Anterior cingulate cortex (tissue), 58 donors: ENCODE measurements at regions not wholly inside any gene's neighbourhood (a gene's known extent, or its start where the extent isn't known, plus 50 kb on each side); places are given as distances from the start of the nearest gene placed in this dataset.
A peak's percentile ranks its signal among the peaks of the same experiment; 100 is the strongest.

Experiments used
- DNase-seq, 58 donors: peaks; one replicate each; lab custom pipeline; 2025; lab: John Stamatoyannopoulos, UW

DNA sequence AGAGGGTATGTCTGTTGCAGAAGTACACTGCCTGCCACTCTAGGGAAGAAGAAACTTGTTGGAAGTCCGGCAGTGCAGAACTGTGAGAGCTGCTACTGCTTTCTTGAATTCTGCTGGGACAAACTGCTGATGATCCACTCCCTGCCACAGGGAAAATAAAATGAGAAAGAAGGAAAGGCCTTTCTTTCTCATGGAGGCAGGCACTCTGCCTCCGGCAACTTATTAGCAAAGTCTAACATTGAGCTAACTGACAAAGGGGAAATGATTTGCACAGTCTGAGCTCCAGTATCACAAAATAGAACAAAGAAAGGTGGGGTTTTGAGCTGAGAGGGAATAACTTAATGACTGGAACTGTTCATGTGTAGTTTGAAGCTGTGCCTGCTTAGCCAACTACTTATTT is 134.6 kb downstream of the AASDHPPT start:
- no peak for DNase-seq

DNA sequence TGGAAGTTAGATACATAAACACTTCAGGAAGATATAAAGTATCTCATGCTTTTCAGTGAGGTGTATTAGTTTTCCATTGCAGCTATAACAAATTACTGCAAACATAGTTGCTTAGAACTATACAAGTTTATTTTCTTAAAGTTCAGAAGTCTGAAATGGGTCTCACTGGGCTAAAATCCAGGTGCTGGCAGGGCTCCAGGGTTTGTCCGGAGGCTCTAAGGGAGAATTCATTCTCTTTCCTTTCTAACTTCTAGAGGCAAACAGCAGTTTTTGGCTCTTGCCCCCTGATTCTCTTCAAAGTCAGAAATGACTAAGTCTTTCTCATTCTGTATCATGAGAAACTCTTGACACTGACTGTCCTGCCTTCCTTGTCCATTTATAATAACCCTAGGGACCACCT is 138.8 kb downstream of the AASDHPPT start:
- DNase-seq: no peak

DNA sequence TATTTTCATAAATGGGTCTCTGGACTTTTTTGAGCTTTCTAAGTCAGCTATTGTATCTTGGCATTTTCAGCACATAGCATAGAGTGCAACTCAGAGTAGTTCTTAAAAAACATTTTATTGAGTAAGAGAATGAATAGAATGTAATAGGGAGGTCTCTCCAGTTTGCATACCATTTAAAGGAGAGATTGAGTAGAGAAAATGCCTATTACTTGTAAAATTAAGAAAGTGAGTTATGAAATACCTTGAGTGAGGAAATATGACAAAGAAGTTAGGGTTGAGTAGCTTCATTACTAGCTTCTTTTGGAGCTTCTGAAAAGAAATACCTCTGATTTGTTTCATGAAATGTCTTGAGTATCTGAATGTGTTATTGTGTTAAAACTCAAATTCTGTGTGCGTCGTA is 140.0 kb downstream of the AASDHPPT start:
- DNase-seq: no peak

DNA sequence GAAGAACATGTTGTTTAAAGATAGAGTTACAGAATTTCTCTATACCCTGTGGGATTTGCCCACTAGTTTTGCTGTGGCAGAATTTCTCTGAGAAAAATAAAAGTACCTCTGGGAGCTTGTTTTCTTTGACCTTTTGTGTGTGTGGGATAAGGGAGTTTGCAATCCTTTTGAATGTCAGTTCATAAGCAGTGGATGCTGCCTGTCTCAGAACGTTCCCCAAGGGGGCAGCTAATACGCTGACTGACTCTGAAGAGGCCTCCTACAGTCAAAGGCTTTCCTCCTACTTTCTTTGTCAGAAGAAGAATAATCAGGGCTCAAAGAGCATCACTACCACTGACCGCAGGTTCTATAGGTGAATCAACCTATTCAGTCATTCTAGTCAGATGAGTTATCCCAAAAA is 140.6 kb downstream of the AASDHPPT start:
- no peak for DNase-seq

DNA sequence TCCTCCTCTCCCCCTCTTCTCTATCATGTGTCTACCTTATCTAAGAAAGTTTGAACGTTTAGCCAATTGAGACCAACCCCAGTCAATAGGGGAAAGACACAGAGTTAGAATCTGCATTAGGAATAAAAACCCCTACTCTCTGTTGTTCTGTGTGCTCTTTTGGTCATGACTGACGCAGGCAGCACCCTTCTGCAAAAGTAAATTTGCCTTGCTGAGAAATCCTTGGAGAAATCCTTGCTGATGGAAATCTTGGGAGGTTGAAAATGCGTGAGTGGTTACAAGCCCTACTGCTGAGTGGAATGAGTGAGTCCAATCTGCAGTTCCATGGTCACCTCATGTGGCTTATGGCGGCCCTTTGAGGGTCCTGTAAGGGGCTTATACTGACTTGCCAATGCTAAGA is 145.2 kb downstream of the AASDHPPT start:
- DNase-seq: no peak

DNA sequence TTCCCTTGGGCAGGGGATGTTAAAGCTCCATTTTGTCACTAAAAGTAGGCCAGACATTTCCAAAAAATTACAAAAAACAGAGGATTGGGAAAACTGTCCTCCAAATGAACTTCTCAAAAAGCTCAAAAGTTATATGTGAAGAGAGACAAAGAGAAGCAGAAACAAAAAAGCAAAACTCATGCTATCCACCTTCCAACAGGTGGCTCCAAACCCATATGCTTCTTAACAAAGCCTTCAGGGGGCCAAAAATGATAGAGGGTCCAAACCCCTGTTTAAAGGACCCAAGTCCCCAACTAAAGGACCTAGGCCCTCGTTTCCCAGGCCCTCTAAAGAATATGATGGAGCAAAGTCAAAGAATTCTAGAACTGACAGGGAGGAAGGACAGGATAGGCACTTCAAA is 146.7 kb downstream of the AASDHPPT start:
- DNase-seq: no peak

DNA sequence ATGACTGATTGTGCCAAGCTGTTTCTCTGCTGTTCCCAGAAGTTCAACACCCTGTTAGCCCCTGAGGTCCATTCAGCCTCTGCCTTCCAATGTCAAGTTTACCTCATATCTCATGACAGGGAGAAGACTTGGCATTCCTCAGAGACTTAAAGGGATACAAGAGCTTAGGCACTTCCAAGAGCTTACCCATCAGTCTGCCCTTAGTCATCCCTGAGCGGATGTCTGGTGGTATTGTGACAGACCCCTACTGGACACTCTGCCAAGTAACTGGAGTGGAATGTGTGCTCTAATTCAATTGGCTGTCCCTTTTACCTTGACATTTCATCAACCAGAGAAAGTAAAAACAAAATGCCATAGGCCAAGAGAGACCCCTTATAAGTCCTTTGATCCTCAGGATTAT is 151.5 kb downstream of the AASDHPPT start:
- DNase-seq: no peak

DNA sequence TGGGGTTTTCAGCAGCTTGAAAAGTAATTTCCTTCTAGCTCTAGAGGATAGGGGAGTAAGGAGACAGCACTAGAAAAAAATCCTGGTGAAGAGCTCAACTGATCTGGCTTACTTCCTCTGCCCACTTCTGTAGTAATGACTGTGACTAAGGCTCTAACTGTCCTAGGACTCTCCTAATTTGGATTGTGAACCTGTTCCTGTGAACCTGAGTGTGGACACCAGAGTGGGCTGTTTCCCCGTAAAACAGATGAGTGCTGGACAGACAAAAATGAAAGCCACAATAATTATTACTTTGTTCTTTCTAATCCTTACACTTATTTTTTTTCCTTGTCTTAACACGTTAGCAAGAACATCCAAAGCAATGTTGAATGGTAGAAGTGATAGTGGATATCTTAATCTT is 154.1 kb downstream of the AASDHPPT start:
- no peak for DNase-seq

DNA sequence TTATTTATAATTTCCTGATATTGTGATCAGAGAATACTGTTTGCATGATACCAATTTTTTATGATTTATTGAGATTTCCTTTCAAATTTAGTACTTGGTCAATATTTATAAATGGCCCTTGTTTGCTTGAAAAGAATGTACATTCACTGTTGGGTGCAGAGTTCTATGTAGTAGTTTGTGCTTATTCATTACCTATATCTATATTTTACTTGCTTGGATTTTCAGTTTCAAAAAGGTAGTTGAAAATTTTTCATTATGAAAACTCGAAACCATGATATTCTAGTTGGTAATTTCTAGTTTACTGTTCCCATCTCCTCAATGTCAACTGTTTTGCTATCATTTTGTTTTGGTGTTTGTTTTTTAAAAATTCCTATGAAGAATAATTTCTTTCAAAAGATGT is 155.7 kb downstream of the AASDHPPT start:
- no peak for DNase-seq

DNA sequence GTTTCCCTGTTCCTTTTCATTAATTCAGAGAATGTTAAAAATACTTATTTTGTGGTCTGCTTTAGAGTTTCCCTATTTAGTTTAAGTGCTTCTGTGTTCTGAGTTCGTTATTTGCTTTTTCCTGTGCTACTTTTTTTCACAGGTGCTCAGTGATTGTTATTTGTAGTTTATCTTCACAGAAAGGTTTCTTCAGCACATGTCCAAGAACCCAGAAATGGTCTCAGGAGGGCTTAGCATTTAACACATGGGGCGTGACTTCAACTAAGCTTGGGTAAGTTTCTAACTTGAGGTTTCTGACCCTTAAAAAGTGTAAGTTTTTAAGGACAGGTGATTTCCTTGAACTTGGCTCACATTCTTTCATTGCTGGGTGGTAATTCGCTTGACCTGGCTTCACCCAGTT is 157.3 kb downstream of the AASDHPPT start:
- no peak for DNase-seq

DNA sequence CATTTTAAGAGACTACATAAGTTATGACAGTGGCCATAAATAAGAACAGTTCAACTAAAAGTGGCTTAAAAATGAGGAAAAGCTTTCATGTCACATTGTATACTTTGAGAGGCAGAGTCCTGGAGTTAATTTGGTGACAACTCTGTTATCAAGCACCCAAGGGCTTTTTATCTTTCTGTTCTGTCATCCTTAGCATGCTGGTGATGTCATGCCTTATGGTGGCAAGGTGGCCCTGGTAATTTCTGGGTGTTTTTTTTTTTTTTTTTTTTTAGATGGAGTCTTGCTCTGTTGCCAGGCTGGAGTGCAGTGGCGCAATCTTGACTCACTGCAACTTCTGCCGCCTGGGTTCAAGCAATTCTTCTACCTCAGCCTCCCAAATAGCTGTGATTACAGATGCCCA is 158.8 kb downstream of the AASDHPPT start:
- DNase-seq: no peak

DNA sequence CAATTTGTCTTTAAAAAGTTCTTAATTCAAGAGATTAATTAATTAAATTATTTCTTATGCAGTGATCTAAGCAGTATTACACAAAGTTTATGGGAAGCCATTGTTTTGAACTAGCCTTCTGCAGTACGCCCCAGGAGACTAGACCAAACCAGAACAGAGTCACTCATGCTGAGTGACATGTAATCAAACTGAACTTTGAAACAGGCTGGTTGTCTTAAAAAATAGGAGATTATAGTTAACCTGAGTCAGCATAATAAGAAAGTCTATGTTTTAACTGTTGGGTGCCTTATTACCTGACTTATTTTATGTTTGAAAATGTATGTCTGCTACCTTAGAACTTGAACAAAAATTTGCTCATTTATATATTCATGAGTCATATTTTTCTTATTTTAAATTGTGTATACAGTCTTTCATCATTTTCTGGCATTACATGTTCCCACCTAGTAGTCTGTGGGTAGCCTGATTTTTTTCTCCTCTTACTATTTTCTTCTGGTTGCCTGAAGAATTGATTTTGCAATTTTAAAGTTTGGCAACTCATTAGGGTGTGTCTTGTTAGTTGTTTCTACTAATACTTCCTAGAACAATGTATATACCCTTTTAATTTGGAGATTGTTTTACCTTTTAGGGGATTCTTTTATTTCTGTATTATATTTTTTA is 161.4 kb downstream of the AASDHPPT start:
- no peak for DNase-seq

DNA sequence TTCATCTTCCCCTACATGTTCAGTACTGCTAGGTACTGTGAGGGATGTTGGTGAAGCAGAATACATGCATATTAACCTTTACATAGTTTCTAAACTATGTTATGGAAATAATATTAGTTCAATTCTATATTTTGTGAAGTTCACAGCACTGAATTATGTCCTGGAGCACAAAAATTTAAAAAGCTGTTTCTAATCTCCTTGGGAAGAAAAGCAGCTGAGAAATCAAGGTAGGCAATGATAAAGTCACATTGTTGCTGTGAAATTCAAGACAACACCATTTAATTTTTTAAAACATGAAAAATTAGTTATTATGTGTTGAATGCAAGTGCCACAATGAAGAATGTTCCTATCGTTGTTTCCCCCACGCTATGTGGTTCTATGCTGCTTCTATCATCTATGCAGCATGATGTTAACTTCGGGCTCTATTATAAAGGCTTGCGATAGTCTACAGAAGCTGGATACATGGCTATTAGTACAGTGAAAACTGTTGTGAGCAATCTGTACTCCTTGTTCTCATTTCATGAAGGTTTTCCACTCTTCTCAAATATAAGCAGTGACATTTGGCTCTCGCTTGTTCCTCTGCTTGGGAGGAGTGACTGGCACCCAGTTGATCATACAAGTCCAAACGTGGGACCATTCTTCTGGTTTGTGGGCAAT is 164.3 kb downstream of the AASDHPPT start:
- DNase-seq: no peak

DNA sequence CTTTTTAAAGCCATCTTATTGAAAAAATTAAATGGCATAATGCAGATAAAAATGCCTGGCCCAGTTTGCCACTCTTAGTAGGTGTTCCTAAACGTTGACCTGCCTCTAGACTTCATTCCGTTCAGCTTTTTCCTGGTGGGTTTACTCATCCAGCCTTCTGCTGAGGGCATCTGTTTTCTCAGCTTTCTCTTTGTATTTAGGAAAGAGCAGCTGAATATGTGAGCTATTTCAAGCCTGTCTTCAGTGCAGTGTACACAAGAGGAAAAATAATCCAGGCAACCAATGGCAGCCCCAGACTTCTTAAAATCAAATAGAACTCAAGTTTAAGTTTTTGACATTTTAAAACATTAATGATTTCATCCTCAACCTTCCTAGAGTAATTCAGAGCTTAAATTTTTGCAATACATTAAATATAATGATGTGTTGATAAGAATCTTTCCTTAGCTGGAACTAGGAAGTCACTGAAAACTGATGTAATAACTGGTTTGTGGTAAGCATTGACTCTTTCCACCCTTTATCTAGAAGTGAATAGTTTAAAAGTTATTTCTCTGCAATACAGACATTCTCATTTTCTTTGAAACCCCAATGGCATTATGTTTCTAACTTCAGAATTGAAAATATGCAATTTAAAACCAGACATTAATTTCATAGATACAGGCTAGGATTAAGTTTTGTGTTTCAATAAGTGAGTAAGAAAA is 165.4 kb downstream of the AASDHPPT start:
- DNase-seq: peak in 3 of 58 donors; percentile 0 to 24 (median 11)

DNA sequence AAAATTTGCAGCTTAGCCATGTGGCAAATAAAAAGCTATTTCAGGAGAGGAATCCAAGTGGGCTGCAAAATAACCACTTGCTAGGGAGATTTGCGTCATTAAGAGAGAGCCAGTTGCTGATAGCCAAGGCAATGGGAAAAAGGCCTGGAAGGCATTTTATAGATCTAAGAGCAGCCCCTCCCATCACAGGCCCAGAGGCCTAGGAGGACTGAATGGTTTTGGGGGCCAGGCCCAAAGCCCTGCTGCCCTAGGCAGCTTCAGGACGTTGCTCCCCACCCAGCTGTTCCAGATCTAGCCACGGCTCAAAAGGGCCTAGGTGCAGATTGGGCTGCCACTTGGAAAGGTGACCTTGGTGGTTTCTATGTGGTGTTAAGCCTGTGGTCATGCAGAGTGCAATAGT is 169.0 kb downstream of the AASDHPPT start:
- no peak for DNase-seq

DNA sequence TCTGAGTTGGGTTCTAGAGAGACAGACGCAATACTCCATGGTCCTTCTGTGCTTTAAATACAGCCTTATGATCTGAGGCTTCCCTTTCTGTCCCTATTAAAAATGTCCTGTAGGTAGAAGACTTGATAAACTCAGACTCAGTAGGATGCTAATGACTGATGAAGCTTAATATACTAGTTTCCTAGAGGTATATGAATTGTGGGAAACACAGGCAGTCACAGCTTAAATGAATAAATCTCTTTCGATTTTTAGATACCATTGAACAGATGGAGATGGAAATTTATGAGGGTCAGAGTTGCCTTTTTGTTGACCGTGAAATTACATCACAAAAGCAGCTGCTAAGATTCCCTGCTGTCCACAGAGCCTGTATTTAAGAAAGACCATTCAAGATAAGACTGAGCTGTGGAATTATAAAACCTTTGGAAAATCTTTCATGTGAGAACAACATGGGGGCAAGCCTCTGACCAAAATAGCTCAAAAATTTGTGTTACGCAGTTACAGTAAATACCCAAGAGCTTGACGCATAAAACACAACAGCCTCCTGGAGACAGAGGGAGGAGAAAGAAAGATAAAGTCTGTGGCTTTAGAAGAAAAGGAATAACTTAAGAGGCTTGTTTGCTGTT is 172.3 kb downstream of the AASDHPPT start:
- no peak for DNase-seq

DNA sequence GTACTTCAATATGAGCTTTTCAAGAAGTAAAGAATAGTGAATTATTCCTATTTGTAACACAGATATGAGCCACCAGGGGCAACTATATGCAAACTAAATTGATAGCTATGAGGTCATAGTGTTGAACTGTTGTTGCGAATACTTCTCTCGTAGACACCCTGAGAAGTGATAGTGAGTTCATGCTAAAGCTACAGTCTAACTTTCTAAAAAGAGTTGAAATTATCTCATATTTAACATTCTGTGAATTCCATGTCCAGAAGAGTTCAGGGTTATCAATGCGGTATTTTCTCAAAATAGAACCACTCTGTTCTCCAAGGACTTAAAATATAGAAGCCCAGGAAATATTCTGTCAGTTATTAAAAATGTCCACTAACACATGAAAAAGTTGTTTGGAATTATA is 185.4 kb downstream of the AASDHPPT start:
- DNase-seq: no peak

DNA sequence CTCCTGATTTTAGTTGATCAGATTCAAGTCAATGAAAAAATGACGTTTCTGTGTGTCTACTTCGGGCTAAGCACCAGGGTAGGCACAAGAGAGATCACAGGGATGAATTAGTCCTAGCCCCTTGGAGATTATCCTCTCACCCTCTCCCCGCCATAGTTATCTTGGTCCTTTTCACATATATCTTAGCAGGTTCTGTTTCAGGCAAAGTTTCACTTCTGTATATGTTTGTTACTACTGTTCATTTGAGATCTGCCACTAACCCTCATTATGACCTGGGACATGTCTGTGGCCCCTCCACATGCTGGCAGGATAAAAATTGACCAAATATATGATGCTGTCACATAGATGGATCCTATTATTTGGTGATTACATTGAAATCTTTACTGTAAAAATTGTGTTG is 186.1 kb downstream of the AASDHPPT start:
- DNase-seq: no peak

DNA sequence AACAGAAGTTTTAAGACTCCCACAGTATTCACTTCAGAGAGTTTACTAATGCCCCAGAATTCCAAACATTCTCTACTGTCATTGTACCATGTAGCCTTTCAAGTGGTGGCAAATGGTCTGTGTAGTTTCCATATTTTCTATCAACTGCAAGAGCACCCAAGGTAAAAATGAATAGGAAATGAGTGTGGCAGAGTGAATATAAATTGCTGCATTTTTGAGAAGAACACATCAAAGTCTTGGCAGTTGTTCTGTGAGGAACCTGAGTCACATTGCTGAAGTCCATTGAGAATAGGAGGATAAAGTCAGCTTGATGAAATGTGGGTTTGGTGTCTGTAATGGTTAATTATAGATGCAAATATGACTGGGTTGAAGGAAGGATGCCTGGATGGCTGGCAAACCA is 193.6 kb downstream of the AASDHPPT start:
- DNase-seq: no peak

DNA sequence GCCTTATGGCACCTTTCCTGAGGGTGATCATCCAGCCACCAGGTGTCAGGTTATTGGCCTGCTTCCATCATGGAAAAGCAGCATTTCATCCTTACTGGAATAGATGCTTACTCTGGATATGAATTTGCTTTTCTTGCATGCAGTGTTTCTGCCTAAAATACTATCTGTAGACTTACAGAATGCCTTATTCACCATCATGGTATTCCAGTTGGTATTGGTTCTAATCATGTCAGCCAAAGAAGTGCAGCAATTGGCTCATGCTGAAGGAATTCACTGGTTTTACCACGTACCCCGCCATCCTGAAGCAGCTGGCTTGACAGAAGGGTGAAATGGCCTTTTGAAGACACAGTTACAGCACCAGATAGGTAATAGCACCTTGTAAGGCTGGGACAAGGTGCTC is 194.2 kb downstream of the AASDHPPT start:
- no peak for DNase-seq

DNA sequence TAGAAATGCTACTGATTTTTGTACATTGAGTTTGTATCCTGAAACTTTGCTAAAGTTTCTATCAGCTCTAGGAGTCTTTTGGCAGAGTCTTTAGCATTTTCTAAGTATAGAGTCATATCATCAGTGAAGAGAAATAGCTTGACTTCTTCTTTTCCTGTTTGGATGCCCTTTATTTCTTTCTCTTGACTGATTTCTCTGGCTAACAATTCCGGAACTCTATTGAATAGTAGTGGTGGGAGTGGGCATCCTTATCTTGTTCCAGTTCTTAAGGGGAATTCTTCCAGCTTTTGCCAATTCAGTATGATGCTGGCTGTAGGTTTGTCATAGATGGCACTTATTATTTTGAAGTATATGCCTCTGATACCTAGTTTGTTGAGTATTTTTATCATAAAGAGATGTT is 197.7 kb downstream of the AASDHPPT start:
- DNase-seq: no peak

DNA sequence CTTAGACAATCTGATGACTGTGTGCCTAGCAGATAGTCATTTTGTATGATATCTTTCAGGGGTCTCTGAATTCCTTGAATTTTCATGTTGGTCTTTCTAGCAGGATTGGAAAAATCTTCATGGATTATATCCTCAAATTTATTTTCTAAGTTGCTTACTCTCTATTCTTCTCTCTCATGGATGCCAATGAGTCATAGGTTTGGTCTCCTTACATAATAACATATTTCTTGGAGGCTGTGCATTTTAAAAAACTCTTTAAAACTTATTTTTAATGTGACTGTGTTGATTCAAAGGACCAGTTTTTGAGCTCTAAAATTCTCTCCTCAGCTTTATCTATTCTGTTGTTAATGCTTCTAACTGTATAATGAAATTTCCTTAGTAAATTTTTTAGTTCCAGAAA is 198.7 kb downstream of the AASDHPPT start:
- DNase-seq: no peak
